Left renal cortex interstitium (tissue), 4 donors: ENCODE measurements at regions not wholly inside any gene's neighbourhood (a gene's known extent, or its start where the extent isn't known, plus 50 kb on each side); places are given as distances from the start of the nearest gene placed in this dataset.
"Not testable (repeated sequence)": the region's sequence is repeated elsewhere in the genome, so short reads cannot be mapped to it uniquely, and the experiment has no call there.

ENCODE experiments used
- DNase-seq, 4 donors: peaks; one replicate each; pipeline ENCODE4 v3.0.0-alpha.2; 2013; ENCODE audit warnings: low read depth in 4 of 4, low spot score in 2 of 4, missing footprints in 1 of 4

- DNase-seq: no peak
Measured at GRCh38 chr4:60579335-60579734, 620.8 kb upstream of the ADGRL3 start.

- DNase-seq: no peak
Measured at GRCh38 chr4:60581919-60582536, 618.1 kb upstream of the ADGRL3 start.

GRCh38 chr4:60588556-60588955 lies 611.6 kb upstream of the ADGRL3 start:
- no peak for DNase-seq

- DNase-seq: no peak
Measured at GRCh38 chr4:60589425-60589824, 610.7 kb upstream of the ADGRL3 start.

- DNase-seq: no peak
Measured at GRCh38 chr4:60590116-60590515, 610.0 kb upstream of the ADGRL3 start.

GRCh38 chr4:60605646-60606354 lies 594.3 kb upstream of the ADGRL3 start:
- no peak for DNase-seq

- DNase-seq: no peak
Measured at GRCh38 chr4:60611762-60612496, 588.2 kb upstream of the ADGRL3 start.

- no peak for DNase-seq
Measured at GRCh38 chr4:60617731-60618130, 582.4 kb upstream of the ADGRL3 start.

GRCh38 chr4:60619531-60620305 lies 580.4 kb upstream of the ADGRL3 start:
- no peak for DNase-seq

- no peak for DNase-seq
Measured at GRCh38 chr4:60637976-60638375, 562.1 kb upstream of the ADGRL3 start.

GRCh38 chr4:60648774-60649173 lies 551.4 kb upstream of the ADGRL3 start:
- DNase-seq: no peak

- DNase-seq: no peak
Measured at GRCh38 chr4:60652933-60653332, 547.2 kb upstream of the ADGRL3 start.

- DNase-seq: no peak
Measured at GRCh38 chr4:60655356-60655755, 544.8 kb upstream of the ADGRL3 start.

GRCh38 chr4:60656171-60656570 lies 544.0 kb upstream of the ADGRL3 start:
- DNase-seq: no peak

GRCh38 chr4:60657041-60657440 lies 543.1 kb upstream of the ADGRL3 start:
- DNase-seq: no peak

GRCh38 chr4:60657807-60658206 lies 542.3 kb upstream of the ADGRL3 start:
- no peak for DNase-seq

GRCh38 chr4:60663769-60664168 lies 536.4 kb upstream of the ADGRL3 start:
- DNase-seq: no peak

- no peak for DNase-seq
Measured at GRCh38 chr4:60682901-60683300, 517.2 kb upstream of the ADGRL3 start.

GRCh38 chr4:60683357-60683756 lies 516.8 kb upstream of the ADGRL3 start:
- DNase-seq: no peak

GRCh38 chr4:60683973-60684372 lies 516.2 kb upstream of the ADGRL3 start:
- DNase-seq: no peak

GRCh38 chr4:60696062-60696461 lies 504.1 kb upstream of the ADGRL3 start:
- DNase-seq: not testable (repeated sequence)
